Activated CD8-positive, alpha-beta memory T cell treated with anti-CD3 and anti-CD28 coated beads for 36 hours (primary cell): ENCODE measurements at regions not wholly inside any gene's neighbourhood (a gene's known extent, or its start where the extent isn't known, plus 50 kb on each side); places are given as distances from the start of the nearest gene placed in this dataset.

ENCODE experiments used
- CTCF ChIA-PET: fragments of 350-600 bp; sonication (Branson Sonifier 250); formaldehyde crosslinking; loops from one replicate; lab custom pipeline; 2021; ENCODE audit warnings: antibody characterized with exemption; lab: Charles Lee
- POLR2A ChIA-PET: fragments of 350-600 bp; sonication (Branson Sonifier 250); formaldehyde crosslinking; loops from one replicate; lab custom pipeline; 2021; ENCODE audit warnings: antibody characterized with exemption; lab: Charles Lee

DNA sequence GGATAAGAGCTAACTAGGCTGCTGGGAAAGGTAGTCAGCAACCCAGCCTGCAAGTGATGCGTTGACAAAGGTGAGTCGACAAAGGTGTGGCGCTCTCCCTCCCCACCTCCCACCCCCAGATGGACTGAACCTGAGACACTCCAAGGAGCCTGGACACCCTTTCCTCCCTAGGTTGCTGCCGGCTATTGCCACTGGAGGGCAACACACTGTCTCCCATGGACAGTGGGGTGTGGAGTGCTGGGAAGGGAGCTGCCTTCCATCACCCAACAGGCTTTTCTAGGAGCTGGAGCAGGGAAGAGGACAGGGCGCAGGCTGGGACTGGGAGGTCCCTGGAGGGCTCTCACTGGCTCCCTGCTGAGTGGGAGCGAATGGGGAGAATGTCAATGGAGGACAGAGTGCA, 75.4 kb upstream of the ARAP3 start:
- ChIA-PET CTCF (interaction anchor here (1.1 kb wide), 1 partner anchor 202 kb away, joined by 3 read pairs; no protein-coding TSS in a partner anchor), POLR2A (no interaction called here)

- ChIA-PET CTCF (no interaction called here), POLR2A (interaction anchor here (0.5 kb wide), 1 partner anchor 134 kb away, joined by 5 read pairs; no protein-coding TSS in a partner anchor)
Observed at GRCh38 chr5:141756196-141756595, 74.2 kb upstream of the ARAP3 start.

DNA sequence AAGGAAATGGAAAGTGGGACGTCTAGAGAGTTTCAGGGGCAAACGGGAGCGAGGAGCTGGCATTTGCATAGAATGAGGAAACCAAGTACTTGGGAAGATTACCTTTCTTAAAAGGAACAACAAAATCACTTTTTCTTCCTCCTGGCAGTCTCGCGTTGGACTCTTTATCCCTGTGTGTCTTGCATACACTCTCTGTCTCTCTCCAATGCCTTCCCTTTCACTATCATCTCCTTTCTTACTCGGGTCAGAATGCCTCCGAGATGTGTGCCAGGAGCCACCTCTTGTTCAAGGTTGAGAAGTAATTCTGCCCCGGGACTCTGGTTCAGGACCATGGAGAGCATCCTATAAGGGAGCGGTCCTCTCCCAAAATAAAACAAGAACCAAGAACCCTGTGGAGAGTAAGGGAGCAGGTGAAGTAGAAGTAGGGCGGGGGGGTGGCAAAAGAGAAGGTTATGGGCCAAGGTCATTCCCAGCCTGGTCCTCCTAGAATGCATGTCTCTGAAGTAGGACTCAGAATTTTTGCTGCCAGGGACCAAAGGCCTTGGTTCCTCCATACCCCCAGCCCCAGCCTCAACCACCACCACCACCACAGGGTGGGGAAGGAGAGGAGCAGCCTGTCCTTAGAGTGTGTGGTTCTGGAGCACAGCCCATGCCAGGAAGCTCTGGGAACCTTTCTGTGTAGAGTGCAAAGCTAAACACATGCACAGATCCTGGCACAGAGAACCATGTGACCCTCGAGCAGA, 72.1 kb upstream of the ARAP3 start:
- ChIA-PET CTCF (no interaction called here), POLR2A (no interaction called here)

DNA sequence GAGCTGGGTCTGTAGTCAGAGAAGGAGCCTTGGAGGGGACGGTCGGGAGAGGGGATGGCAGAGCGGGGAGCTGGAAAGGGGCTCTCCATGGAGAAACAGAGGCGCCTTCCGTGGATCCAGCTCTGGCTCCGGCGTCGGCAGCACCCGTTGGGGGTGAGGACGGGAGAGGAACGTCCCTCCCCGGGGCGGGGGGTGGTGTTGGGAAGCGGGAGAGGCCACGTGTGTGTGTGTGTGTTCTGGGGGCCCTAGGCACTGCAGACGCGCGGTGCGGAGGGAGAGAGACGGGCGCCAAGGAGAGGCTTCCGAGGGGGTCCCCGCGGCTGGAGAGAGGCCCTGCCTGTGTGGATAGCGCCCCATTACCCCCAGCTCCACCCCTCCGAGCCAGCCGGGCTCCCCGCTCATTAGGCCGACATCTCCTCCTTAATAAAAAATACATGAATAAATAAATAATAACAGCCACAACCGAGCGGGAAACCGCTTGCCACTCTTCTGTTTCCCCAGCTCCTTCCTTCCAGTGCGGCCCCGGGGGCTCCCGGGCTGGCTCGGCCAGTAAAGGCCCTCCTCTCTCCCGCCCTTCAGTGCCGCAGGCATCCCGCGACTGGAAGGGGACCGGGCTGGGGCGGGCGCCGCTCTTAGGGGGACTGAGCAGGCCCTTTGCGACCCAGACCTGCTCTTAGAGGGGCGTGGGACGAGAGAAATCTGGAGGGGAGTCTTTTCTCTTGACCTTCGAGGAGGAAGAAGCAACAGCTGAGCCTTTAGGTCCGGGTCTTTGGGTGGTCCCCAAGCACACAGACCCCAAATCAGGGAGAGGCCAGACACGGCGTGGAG, 71.3 kb upstream of the ARAP3 start:
- ChIA-PET CTCF (interaction anchor here (1.4 kb wide), 1 partner anchor 126 kb away, joined by 3 read pairs; no protein-coding TSS in a partner anchor), POLR2A (no interaction called here)

- POLR2A ChIA-PET, result no interaction called here
- CTCF ChIA-PET, result interaction anchor here (1.1 kb wide), 1 partner anchor 16 kb away, joined by 3 read pairs; no protein-coding TSS in a partner anchor
Observed at GRCh38 chr5:141747152-141748141, 65.4 kb upstream of the ARAP3 start.

DNA sequence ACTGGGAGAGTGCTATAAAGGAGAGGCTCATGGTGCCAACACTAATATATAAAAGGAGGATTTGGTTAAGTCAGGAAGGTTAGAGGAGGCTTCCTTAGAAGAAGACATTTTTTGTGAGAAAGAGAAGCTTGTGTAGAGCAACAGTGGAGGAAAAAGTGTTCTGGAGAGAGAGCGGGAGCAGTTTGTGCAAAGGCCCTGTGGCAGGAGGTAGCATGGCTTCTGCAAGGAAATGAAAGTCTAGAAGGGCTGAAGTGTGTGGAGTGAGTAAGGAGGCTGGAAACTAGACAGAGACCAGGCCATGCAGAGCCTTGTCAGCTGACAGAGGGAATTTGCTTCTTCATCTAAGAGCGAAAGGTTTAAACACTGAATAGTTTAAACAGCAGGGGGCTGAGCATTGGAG, 64.4 kb upstream of the ARAP3 start:
- ChIA-PET CTCF (no interaction called here), POLR2A (no interaction called here)

DNA sequence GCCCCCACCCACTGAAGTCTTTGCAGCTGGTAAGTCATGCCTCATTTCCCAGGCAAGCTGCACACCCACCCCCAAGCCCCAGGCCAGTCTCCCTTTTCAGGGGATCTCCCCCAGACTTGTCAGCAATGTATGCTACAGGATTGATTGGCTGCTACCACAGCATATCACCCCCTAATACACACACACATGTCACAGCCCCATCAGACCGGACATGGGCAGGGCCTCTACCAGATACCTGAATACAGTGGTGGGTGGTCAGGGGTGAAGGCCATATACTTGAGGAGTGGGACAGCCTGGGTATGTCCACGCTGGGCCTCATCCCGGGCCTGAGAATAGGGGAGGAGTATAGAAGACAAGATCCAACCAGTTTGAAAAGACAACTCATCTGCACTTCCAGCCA, 63.4 kb upstream of the ARAP3 start:
- POLR2A ChIA-PET, result no interaction called here
- CTCF ChIA-PET, result no interaction called here

GRCh38 chr5:141743866-141744272, 61.8 kb upstream of the ARAP3 start:
- POLR2A ChIA-PET, result no interaction called here

GRCh38 chr5:141742866-141743851, 61.1 kb upstream of the ARAP3 start:
- ChIA-PET POLR2A (no interaction called here), CTCF (no interaction called here)

More at GRCh38 chr5:141743866-141744272, 61.8 kb upstream of the ARAP3 start:
- CTCF ChIA-PET, result no interaction called here

- CTCF ChIA-PET, result no interaction called here
- POLR2A ChIA-PET, result no interaction called here
Observed at GRCh38 chr5:141742144-141742543, 60.1 kb upstream of the ARAP3 start.

DNA sequence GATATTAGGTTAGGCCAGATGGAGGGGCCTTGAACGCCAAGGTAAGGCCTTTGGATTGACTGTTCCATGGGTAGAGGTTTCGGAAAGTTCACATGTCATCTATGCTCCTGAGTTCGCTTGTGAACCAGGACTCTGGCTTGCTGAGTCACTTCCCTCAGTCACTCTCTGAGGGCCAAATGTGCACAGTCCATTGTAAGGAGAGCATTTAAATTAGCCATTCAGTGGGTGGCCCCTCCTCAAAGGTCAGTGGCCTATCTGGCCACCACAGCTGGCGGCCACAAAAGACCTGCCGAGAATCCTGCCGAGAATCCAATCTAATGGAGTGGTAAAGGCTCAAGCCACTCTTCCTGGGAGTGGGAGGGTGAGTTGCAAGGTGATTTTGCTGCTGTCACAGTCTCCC, 58.9 kb upstream of the ARAP3 start:
- ChIA-PET POLR2A (no interaction called here), CTCF (no interaction called here)

GRCh38 chr5:141737535-141737934, 55.5 kb upstream of the ARAP3 start:
- CTCF ChIA-PET, result no interaction called here

DNA sequence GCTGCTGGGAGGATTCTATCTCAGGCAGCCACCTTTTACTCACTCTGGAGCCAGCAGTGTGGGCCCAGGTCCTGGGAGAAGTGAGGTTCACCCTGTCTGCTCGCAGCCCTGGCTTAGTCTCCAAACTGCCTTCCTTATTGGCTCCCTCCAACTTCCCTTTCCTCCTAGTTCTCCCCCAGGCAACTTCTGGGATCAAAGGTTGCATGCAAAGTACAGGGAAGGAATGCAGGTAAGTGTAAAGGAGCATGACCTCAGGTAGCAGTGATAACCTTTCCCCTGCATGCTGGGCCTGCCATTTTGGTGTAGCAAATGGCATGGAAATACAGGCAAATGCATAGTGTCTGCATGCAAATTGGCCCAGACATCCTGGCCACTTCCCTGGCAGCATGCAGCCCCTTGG, 53.8 kb upstream of the ARAP3 start:
- POLR2A ChIA-PET, result no interaction called here
- CTCF ChIA-PET, result no interaction called here

More at GRCh38 chr5:141737535-141737934, 55.5 kb upstream of the ARAP3 start:
- POLR2A ChIA-PET, result no interaction called here

DNA sequence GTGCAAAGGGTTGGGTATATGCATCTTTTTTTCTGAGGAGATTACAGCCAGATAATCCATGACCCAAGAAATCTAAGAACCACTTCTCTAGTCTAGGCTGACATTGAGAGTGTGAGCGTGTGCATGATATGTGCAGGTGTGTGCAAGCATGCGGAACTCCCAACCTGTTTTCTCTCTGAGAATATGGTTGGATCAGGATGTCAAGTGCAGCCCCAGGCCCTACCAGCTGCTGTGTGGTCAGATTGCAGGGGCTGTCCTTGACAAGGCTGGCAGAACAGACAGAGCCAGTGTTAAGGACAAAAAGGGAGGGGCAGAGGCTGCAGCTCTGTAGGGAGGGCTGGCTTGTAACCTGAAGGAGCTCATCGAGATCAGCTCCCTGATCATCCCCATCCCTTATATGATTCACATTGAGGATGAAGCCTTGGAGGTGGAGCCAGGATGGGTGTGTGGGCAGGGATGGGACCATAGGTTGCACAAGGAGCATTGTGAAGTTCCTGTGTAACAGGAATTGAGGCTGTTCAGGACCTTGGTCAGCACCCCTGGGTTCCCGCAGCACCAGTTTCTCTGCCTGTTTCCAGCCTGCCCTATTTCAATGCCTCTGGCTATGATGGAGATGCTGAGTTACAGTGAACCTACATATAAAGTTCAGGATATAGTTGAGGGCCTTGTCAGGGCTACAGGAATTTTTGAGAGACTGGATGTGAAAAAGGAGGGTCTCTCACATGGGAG, 52.6 kb upstream of the ARAP3 start:
- POLR2A ChIA-PET, result no interaction called here
- CTCF ChIA-PET, result no interaction called here

DNA sequence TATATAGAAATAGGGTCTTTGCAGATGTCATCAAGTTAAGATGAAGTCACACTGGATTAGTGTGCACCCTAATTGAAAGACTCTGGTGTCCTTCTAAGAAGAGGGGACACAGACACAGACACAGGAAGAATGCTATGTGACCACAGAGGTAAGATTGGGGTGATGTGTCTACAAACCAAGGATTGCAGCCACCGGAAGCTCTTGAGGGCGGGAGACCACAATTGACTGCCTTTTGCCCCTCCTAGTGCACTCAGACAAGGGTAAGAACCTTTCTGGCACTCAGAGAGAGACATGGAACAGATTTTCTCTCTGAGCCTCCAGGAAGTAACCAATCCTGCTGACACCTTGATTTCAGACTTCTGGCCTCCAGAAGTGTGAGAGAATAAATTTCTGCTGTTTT, 51.2 kb upstream of the ARAP3 start:
- POLR2A ChIA-PET, result no interaction called here
- CTCF ChIA-PET, result no interaction called here

- ChIA-PET CTCF (no interaction called here), POLR2A (no interaction called here)
Observed at GRCh38 chr5:141732417-141732816, 50.4 kb upstream of the ARAP3 start.
